ENCODE measurements at regions not wholly inside any gene's neighbourhood (a gene's known extent, or its start where the extent isn't known, plus 50 kb on each side); places are given as distances from the start of the nearest gene placed in this dataset.

- TF ChIP-seq CTCF (IDR thresholded peaks at IDR 0.05; ENCODE audit: insufficient read depth, low read depth, low read length), result no peak
- Histone ChIP-seq H3K27me3 (ENCODE audit: control insufficient read depth, insufficient read depth, low read length) (no peaks in the 10 kb centered on the region), H3K4me3 (ENCODE audit: low read depth, low read length) (no peak overlapping the region), H3K36me3 (ENCODE audit: control insufficient read depth, insufficient read depth, low read length) (no peaks in the 10 kb centered on the region)
- ChIA-PET CTCF (no interaction called here), POLR2A (no interaction called here)
- no peak for DNase-seq (ENCODE audit: low read depth)
Measured at GRCh38 chr2:176960736-176961520, 251.7 kb upstream of the HNRNPA3 start.

- no peak for DNase-seq (ENCODE audit: low read depth)
- ChIA-PET POLR2A (no interaction called here), CTCF (interaction anchor here (1.0 kb wide), 1 partner anchor 10 kb away, joined by 3 read pairs; no protein-coding TSS in a partner anchor)
- TF ChIP-seq CTCF (IDR thresholded peaks at IDR 0.05; ENCODE audit: insufficient read depth, low read depth, low read length), result no peak
- H3K36me3 ChIP-seq (ENCODE audit: control insufficient read depth, insufficient read depth, low read length), result no peaks in the 10 kb centered on the region
- H3K27me3 ChIP-seq (ENCODE audit: control insufficient read depth, insufficient read depth, low read length), result no peaks in the 10 kb centered on the region
- H3K4me3 ChIP-seq (ENCODE audit: low read depth, low read length), result no peak overlapping the region
Measured at GRCh38 chr2:176961775-176962619, 250.6 kb upstream of the HNRNPA3 start.

- Histone ChIP-seq H3K36me3 (ENCODE audit: control insufficient read depth, insufficient read depth, low read length) (no peaks in the 10 kb centered on the region), H3K27me3 (ENCODE audit: control insufficient read depth, insufficient read depth, low read length) (no peaks in the 10 kb centered on the region), H3K4me3 (ENCODE audit: low read depth, low read length) (no peak overlapping the region)
- no peak for DNase-seq (ENCODE audit: low read depth)
- TF ChIP-seq CTCF (IDR thresholded peaks at IDR 0.05; ENCODE audit: insufficient read depth, low read depth, low read length), result no peak
- ChIA-PET CTCF (interaction anchor here (0.9 kb wide), 1 partner anchor 49 kb away, joined by 3 read pairs; no protein-coding TSS in a partner anchor), POLR2A (no interaction called here)
Measured at GRCh38 chr2:176963568-176964287, 248.9 kb upstream of the HNRNPA3 start.

GRCh38 chr2:176967911-176968450, 244.6 kb upstream of the HNRNPA3 start:
- TF ChIP-seq CTCF (IDR thresholded peaks at IDR 0.05; ENCODE audit: insufficient read depth, low read depth, low read length), result no peak
- POLR2A ChIA-PET, result interaction anchor here (0.6 kb wide), 1 partner anchor 55 kb away, joined by 3 read pairs; no protein-coding TSS in a partner anchor
- CTCF ChIA-PET, result no interaction called here

More at GRCh38 chr2:176967911-176968450, 244.6 kb upstream of the HNRNPA3 start:
- Histone ChIP-seq H3K36me3 (ENCODE audit: control insufficient read depth, insufficient read depth, low read length) (no peaks in the 10 kb centered on the region), H3K27me3 (ENCODE audit: control insufficient read depth, insufficient read depth, low read length) (no peaks in the 10 kb centered on the region), H3K4me3 (ENCODE audit: low read depth, low read length) (no peak overlapping the region)
- no peak for DNase-seq (ENCODE audit: low read depth)
